Activated CD4-positive, alpha-beta T cell treated with anti-CD3 and anti-CD28 coated beads, Interleukin-2, amount 50 U/mL, for 1 hour (primary cell): ENCODE measurements at regions not wholly inside any gene's neighbourhood (a gene's known extent, or its start where the extent isn't known, plus 50 kb on each side); places are given as distances from the start of the nearest gene placed in this dataset.

Experiments
- DNase-seq: peaks from one replicate; pipeline ENCODE4 v3.0.0-alpha.2; 2020

DNA sequence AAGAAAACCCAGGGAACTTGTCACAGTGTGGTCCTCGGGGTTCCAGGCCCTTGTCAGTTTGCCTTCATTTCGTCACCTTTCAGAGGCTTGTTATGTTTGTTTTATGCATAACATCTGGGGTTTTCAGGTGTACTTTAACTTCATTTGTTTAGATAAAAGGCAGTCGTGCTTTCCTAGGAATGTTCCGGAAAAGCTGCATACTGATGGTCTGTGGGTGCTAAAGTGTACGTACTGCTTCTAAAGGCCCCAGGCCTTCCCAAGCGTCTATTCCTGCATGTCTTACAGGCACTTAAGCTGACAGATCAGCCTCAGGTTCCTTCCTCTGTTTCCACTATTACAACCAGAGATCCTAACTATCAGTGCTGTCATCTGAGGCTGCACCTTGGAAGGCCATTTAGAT lies 95.6 kb upstream of the ANKH start:
- no peak for DNase-seq

DNA sequence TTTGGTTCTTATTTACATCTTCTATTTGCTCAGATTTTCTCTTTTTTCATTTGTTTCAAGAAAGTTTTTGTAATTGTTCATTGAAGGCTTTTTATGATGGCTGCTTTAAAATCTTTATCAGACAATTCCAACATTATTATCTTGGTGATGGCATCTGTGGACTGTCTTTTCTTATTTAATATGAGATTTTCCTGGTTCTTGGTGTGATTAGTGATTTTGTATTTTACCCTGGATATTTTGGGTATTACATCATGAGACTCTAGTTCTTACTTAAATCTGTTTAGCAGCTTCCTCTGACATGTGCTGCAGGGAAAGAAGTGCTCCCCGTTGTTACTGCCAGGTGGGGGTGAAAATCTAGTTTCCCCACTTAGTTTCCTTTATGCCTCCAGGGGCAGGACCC lies 94.2 kb upstream of the ANKH start:
- no peak for DNase-seq

DNA sequence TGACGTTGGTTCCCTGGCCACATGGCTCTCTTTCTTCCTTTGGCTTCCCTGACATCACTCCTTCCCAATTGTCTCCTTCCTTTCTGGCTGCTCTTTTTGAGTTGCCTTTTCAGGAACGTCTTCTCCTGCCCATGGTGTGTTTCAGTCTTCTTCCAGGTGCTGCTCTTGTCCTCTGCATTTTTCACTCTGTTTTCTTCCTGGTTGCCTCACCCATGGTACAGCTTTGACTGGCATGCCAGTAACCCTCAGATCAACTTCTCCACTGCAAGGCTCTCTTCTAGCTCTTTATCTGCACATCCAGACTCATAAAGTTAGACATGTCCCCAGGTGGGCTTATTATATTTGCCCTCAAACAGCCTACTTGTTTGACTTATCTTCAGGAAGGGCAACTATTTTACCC lies 91.0 kb upstream of the ANKH start:
- no peak for DNase-seq

DNA sequence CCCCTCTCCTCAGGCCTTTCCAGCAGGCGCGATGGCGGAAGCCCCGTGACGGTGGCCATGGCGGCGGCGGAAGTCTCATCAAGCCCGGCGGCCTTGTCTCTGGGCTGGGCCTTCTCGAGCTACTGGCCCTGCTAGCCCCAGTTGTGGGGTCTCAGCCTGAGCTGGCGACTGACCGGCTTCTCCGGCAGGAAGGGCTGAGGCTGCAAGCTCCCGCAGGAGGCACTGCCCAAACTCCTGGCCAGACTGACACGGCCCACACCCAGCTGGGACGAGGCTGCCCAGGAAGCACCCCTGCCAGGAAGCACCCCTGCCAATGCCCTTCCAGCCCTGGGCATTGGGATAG lies 88.5 kb upstream of the ANKH start:
- DNase-seq = no peak

DNA sequence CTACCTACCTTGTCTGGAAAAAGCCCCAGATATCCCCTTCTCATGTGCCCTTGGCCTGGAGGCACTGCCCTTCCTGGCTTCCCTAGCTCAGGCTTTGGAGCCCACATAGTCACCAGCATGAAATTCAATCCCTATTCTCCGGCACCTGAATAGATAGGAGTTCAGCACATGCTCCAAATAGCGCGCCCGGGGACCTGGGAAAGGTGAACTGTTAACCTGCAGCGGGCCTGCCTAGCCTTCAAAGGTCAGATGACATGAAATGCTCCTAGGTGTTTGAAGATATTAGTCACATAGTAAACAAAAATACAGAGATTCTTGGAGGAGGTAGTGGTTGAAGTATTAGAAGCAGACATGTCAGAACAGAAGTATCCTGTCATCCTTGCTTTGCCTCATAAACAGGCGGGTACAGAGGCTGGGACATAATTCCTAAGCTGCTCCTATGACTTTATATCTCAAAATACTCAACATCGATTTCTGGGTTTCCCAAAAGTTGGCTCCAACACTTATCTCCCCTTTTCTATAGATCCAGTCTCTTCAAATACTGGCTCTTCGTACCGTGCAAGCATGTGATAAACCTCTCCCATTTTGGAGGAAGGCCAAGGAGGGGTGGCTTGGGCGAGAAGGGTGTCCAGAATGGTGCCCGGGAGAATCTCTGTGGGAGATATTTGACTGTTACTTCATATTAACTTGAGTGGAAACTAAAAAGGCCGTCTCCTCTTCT lies 88.0 kb upstream of the ANKH start:
- DNase-seq = no peak

DNA sequence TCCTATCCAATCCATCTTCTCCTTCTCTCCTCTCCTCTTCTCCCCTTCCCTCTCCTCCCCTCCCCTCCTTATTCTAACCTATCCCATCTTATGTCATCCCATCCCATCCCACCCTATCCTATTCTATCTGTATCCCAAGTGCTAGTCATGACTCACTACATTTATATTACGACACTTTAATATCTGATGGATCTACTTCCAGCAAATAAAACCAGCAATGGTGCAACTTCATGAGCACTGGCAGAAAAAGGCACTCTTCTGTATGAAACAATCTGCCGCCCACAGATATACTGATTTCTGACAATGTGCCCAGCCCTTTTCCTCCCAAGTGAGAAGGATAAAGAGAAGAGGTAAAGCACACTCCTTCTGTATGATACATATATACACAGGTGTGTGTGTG lies 86.6 kb upstream of the ANKH start:
- no peak for DNase-seq

DNA sequence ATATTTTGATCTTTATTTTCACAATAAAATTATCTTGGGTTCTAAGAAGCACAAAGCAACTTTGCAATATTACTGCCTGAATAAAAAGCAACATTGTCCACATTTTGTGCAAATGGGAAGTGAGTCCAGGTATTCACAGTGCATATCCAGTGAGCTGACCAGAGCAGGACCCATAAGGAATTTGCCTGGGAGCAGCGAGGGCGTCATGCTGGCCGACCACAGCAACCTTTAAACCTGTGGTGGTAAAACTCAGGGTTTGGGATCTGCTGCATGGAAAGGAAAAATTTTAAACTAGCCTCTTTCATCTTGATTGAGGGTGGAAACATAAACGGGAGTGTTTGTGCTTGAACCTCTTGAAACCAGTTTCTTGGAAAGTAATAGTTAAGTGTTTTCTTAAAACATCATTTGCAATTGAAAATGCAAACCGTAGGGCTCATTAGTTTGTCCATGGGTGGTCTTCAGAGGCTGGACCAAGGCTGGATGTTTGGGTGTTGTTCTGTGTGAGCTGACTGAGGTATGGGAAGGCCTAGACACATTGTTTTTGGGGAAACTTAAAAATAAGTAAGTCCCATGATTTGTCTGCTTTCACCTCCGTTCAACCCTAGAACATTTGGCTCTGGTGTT lies 85.0 kb upstream of the ANKH start:
- DNase-seq = no peak

DNA sequence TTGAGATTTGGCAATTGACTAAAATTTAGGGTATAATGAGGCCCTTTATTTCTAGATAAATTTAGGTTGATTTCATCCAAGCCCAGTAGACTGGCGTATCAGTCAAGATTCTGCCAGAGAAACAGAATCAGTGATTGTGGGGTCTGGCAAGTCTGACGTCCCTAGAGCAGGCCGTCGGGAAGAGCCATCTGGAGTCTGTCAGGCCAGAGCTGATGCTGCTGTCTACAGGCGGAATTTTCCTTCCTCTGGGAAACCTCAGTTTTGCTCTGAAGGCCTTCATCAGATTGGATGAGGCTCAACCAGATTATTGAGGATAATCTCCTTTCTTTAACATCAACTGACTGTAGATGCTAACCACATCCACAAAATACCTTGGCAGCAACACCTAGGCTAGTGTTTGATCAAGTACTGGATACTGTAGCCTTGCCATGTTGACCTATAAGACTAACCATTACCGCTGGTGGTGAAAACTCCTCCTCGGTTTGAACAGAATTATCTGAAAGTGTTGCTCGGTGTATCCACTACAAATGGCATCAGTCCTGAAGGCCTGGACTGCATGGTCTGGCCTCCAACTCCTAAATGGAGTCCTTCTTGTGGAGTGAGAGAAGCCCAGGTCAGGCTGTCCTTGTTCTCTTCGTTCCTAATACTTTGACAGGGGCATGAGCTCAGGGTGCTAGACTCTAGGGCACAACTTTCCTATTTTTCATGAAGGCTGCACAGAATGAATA lies 83.2 kb upstream of the ANKH start:
- no peak for DNase-seq

DNA sequence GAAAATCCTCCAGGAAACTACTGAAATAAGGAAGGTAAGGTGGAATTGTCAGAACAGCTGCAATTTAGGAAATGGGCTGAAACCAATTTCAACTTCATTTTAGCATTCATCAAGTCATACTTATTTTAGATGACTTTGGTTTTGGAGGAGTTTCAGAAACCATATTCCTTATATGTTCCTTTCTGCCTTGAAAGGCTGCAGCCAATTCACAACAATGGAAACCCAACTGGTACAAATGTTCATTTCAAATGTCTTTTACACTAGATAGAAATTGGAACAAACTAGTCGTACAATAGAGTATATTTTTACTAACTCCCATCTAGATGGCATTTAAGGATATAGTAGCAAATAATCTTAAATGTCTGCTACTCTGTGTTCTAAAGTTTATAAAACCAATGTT lies 82.6 kb upstream of the ANKH start:
- no peak for DNase-seq

DNA sequence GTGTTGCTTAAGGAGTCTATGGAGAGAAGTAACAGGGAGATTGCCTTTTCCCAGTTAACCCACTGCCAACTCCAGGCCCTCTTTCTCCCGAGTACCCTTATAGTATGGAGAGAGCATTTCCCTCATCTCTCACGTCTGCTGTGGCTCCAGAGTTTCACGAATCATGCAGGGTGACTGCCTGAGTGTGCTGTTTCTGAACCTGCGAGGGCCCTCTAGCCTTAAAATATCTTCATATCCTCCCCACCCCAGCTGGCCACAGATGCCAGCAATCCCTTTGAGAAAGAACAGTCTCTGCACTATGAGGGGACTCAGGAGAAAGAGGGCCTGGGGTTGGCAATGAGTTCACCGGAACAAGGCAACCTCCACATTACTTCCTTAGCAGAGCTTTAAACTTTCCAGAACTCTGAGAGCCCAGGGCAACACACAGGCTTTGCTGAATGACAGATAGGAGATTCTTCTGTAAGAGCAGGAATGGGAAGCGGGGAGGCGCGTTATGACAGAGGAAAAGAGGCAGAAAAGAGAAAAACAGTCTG lies 81.6 kb upstream of the ANKH start:
- no peak for DNase-seq

DNA sequence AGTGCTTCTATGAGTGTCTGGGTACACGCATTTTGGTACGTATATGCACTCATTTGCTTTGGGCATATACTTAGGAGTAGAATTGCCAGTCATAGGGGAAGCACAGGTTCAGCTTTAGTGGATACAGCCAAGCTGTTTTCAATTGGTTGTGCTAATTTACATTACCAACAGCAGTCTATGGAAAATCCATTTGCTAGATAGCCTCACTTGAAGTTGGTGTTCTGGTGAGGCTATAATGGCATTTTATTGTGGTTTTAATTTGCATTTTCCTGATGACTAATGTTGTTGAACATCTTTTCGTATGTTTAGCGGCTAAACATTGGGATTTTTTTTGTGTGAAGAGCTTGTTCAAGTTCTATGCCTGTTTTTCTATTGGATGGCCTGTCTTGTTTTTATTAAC lies 76.8 kb upstream of the ANKH start:
- DNase-seq = no peak

DNA sequence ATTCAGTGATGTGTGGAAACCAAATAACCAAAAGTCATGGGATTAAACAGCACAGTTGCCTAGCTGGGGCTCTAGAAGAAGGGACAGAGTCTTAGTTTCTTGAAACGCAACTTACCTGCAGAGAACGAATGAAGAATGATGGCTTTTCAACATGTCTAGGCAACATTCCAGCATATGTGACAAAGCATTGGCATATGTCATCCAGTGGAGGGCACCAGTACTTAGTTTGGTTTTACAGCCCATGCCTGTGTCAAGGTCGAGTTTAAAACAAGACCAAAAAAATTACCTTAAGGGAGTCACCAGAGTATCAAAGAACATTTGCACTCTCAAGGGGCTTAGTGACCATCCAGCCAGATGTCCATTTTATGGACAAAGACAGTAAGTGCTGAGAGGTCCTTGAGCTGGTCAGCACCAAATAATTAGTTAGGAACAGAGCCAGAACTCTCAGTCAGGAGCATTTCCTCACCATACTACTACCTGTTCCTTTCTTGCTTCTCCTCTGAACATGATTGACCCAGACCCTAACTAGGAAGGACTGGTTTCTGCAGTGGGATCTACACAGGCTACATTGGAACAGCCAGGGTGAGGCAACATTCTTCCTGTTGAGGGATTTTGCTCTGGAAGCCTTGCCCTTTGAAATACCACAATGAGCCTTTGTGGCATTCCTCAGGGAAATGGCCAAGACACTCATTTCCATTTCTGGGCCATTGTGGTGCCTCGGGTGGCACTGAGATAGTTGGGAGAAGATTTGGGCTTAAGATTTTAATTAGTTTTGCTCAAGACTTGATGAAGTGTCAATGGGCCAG lies 75.4 kb upstream of the ANKH start:
- peak; percentile 21 for DNase-seq

DNA sequence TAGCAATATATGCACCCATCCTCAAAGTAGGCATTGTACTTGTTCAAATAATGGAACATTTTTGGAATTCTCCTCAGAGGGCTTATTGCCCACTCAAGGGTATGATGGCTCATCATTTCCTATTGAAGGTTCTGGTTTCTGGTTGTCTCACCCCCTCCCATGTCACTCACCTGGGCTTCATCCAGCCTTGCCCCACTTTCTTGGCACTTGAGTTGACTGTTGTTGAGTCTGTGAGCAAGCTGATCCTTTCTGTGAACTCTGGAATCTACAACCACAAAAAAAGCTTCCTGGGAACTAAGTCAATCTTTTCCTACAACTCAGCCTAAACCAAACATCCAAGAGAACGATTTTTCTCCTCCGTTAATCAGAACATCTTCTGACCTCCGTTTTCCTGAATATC lies 73.9 kb upstream of the ANKH start:
- no peak for DNase-seq

DNA sequence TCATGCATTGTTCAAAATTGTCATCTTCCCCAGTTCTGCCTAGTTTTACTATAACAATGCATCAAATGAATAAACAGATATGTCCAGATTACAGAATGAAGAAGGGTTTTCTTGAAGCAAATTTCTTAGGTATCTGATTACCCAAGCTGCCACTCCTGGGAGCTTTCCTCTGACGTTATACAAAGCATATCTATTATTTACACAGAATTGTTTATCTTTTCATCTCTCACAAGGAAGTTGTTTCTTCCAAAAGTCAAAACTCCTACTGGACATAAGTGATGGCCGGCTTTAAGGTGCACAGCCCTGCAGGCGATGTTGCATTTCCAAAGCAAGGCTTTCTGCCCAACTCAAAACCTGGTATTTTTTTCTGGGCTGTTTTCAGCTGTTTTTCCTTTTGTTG lies 73.4 kb upstream of the ANKH start:
- no peak for DNase-seq

DNA sequence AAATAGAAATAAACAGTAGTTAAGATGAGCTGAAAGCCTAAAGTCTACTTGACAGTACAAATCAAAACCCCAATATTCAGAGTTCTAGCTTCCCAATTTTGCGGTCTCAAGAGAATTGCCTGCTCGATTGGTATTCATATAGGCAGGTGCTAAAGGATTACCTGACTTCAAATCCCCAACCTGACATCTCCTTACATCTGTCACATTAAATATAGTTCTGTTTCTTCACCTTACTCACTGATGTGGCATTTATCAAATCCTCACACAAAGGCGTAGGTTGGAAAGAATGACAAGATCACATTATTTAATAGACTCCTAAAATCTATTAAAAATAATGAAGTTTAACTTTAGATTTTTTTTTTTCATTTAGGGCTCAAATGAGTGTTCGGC lies 72.8 kb upstream of the ANKH start:
- DNase-seq = no peak

DNA sequence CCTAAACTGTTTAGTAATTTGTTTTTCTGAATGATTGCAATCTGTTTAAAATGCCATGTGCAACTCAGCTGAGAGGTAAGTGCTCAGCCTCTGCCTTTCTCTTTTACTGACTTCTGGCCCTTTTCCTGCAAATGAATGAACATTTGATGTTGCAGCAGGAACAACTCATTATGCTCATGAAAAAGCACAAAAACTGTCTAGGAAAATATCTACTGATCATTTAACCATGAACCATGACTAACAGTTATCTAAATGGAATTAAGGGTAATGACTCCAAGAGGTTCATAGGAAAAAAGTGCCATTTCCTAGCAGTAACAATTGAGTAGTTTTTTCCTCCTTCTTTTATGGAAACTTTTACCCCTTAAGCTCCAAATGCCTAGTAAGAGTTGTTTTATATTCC lies 70.6 kb upstream of the ANKH start:
- no peak for DNase-seq

DNA sequence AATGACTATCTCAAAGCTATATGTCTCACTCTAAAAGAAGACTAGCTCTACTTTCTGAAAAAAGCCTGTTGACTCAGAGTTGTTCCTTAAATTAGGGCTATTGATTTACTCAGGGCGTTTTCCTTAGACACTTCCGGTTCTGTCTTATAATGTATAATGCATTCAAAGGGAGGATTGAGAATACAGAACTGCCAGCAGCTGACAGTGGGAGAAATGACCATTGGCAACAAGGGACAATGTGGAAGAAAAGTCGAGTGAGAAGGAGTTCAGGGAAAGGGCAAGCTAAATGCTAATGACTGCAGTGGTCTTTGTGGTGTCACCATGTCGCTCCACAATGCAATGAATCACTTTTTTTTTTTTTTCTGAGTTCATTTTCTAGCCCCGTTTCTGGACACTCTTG lies 65.7 kb upstream of the ANKH start:
- no peak for DNase-seq

DNA sequence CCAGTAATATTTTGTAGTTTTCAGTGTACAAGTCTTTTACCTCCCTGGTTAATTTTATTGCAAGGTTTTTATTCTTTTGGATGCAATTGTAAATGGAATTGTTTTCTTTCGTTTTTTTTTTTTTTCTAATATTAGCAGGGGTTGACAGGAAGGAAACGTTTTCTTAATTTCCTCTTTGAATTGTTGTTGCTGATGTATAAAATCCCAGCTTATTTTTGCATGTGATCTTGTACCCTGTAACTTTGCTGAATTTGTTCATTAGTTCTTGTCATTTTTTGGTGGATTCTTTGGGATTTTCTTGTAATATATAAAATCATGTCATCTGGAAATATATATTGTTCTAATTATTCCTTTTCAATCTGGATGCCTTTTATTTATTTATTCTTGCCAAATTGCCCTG lies 65.0 kb upstream of the ANKH start:
- DNase-seq = no peak

DNA sequence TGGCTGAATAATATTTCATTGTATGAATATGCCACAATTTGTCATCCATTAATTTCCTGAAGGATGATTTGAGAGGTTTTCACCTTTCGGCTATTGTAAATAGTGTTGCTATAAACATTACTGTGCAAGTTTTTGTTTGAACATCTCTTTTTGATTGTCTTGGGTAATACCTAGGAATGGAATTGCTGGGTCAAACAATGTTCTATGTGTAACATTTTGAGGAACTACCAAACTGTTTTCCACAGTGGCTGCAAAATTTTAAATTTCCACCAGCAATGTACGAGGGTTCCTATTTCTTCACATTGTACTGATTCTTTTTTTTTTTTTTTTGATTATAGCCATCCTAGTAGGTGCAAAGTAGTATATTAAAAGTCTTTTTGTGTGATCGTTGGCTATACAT lies 63.8 kb upstream of the ANKH start:
- no peak for DNase-seq

DNA sequence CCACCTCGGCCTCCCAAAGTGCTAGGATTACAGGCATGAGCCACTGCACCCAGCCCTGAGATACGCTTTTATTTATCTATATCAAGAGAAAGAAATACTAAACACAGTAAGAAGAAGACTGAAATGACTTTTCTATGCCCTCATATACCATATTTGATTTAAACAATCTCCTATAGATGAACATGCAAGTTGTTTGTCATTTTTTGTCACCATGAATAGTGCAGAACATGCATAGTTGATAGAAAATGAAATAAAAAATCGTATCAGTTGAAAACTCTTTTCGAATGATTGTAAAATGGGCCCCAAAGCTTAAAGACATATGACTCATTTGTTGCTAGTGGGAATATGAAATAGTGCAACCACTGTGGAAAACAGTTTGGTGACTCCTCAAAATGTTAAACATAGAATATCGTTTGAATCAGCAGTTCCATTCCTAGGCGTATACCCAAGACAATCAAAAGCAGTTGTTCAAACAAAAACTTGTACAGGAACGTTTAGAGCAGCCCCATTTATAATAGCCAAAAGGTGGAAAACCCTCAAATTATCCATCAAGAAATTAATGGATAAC lies 61.4 kb upstream of the ANKH start:
- no peak for DNase-seq

DNA sequence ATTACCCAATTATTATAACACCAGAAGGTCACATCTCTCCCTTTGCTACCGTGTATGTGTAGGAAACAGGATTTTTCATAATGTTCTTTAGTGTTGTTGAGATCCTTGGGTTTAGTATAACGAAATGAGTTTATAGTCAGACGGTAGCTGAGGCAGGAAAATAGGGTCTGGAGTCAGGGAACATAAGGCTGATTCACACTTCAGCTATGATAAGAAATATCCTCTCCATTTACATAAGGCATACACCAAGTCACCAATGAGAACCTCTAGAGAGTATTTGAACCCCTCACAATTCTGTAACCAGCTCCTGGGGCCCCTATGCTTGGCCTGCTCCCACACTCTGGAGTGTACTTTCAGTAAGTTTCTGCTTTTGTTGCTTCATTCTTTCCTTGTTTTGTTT lies 58.9 kb upstream of the ANKH start:
- no peak for DNase-seq

DNA sequence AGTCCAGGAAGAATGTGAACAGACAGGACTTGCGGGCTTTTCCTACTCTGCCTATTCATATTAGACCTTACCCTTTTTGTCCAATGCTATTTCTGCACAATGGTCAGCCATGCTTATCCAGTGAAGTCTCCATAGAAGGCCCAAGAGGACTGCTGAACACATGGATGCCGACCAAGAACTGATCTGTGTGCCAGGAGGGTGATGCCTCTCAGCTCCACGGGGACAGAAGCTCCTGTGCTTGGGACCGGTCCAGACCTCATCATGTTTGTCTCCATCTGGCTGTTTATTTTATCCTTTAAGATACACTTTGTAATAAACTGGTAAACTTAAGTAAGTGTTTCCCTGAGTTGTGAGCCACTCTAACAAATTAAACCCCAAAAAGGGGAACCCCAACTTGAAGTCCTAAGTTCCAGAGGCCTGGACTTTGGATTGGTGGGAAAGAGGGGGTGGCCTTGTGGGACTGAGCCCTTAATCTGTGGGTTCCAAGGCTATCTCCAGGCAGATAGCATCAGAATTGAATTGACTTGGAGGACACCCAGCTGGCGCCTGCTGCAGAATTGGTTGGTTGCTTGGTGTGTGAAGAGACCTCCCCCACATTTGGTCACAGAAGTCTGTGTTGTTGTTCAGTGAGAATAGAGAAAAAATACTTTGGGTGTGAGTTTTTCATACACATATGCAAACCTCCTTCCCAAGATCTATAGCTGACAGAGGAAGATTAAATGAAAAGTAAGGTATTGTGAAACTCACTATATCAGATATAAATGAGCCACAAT lies 57.9 kb upstream of the ANKH start:
- no peak for DNase-seq
